ENCODE measurements at regions not wholly inside any gene's neighbourhood (a gene's known extent, or its start where the extent isn't known, plus 50 kb on each side); places are given as distances from the start of the nearest gene placed in this dataset.

- in situ Hi-C loops (cut with MboI): loop anchor here (10.0 kb wide), 2 partner anchors 263 to 383 kb away; no protein-coding TSS in a partner anchor
- no peak overlapping the region for H3K4me3 ChIP-seq
- DNase-seq (ENCODE audit: extremely low read depth in 1 of 4, low spot score in 3 of 4): peak; percentile 54 to 73 (median 63)
- TF ChIP-seq, protein P1, sequence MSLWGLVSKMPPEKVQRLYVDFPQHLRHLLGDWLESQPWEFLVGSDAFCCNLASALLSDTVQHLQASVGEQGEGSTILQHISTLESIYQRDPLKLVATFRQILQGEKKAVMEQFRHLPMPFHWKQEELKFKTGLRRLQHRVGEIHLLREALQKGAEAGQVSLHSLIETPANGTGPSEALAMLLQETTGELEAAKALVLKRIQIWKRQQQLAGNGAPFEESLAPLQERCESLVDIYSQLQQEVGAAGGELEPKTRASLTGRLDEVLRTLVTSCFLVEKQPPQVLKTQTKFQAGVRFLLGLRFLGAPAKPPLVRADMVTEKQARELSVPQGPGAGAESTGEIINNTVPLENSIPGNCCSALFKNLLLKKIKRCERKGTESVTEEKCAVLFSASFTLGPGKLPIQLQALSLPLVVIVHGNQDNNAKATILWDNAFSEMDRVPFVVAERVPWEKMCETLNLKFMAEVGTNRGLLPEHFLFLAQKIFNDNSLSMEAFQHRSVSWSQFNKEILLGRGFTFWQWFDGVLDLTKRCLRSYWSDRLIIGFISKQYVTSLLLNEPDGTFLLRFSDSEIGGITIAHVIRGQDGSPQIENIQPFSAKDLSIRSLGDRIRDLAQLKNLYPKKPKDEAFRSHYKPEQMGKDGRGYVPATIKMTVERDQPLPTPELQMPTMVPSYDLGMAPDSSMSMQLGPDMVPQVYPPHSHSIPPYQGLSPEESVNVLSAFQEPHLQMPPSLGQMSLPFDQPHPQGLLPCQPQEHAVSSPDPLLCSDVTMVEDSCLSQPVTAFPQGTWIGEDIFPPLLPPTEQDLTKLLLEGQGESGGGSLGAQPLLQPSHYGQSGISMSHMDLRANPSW (CRISPR knock-in tag; IDR thresholded peaks at IDR 0.05): no peak
- TF ChIP-seq, protein P2, sequence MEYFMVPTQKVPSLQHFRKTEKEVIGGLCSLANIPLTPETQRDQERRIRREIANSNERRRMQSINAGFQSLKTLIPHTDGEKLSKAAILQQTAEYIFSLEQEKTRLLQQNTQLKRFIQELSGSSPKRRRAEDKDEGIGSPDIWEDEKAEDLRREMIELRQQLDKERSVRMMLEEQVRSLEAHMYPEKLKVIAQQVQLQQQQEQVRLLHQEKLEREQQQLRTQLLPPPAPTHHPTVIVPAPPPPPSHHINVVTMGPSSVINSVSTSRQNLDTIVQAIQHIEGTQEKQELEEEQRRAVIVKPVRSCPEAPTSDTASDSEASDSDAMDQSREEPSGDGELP (CRISPR knock-in tag; IDR thresholded peaks at IDR 0.05; ENCODE audit: borderline replicate concordance): peak; percentile 73
- TF ChIP-seq, protein P3, sequence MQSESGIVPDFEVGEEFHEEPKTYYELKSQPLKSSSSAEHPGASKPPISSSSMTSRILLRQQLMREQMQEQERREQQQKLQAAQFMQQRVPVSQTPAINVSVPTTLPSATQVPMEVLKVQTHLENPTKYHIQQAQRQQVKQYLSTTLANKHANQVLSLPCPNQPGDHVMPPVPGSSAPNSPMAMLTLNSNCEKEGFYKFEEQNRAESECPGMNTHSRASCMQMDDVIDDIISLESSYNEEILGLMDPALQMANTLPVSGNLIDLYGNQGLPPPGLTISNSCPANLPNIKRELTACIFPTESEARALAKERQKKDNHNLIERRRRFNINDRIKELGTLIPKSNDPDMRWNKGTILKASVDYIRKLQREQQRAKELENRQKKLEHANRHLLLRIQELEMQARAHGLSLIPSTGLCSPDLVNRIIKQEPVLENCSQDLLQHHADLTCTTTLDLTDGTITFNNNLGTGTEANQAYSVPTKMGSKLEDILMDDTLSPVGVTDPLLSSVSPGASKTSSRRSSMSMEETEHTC (IDR thresholded peaks at IDR 0.05): 0 out of 2 replicates have a peak, but pooled peaks have one; percentile 22
- TF ChIP-seq FIP1L1 (IDR thresholded peaks at IDR 0.05; ENCODE audit: low read depth, low read length, poor library complexity, severe bottlenecking): no peak
- TF ChIP-seq REST (IDR thresholded peaks at IDR 0.05; ENCODE audit: borderline replicate concordance): peak; percentile 66; the same call in 1 of the 2 replicates
- TF ChIP-seq REST (CRISPR knock-in tag; IDR thresholded peaks at IDR 0.05; ENCODE audit: low read depth): no peak
- no peak for TF ChIP-seq ZNF444 (CRISPR knock-in tag; IDR thresholded peaks at IDR 0.05)
These were observed 234.0 kb downstream of the SPTSSA start for GRCh38 chr14:34227834-34228649.

More at GRCh38 chr14:34227834-34228649, 234.0 kb downstream of the SPTSSA start:
- Histone ChIP-seq H3K36me3 (ENCODE audit: control insufficient read depth, insufficient read depth, low read length) (no peaks in the 10 kb centered on the region), H3K27me3 (ENCODE audit: control insufficient read depth in 2 of 2, insufficient read depth in 2 of 2, low read length in 2 of 2) (no peaks in the 10 kb centered on the region; a peak in 1 of 5 replicates), H3K4me1 (replicated peaks in 1 of 2; ENCODE audit: control insufficient read depth in 2 of 2, insufficient read depth in 2 of 2, low read length in 2 of 2) (no peaks in the 10 kb centered on the region; a peak in 1 of 5 replicates), H3K27ac (ENCODE audit: extremely low read depth, low read depth, low read length) (no peak overlapping the region), H4K20me1 (replicated peaks; ENCODE audit: control insufficient read depth, insufficient read depth, low read length) (no peaks in the 10 kb centered on the region), H2AFZ (ENCODE audit: low read depth, low read length) (0 out of 2 replicates have a peak overlapping the region, but pooled peaks have one; percentile 25), H3K9me3 (replicated peaks; ENCODE audit: control insufficient read depth, insufficient read depth, low read depth, low read length) (no peaks in the 10 kb centered on the region), H3K79me2 (ENCODE audit: control insufficient read depth, insufficient read depth, low read length) (no peaks in the 10 kb centered on the region), H3K4me2 (ENCODE audit: insufficient read depth, low read length) (no peak overlapping the region), H3K9me1 (ENCODE audit: control insufficient read depth, insufficient read depth, low read length) (no peaks in the 10 kb centered on the region), H3K9ac (ENCODE audit: insufficient read depth in 1 of 2, low read depth in 2 of 2, low read length in 2 of 2) (no peak overlapping the region)
- WGBS (ENCODE audit: insufficient coverage, low coverage, missing lambda C conversion rate): 29% methylated on average over 16 of the region's 22 CpGs
- ATAC-seq: peak; percentile 99
- intact Hi-C loops (cut with micrococcal nuclease): loop anchor here (5.0 kb wide), 3 partner anchors 86 to 391 kb away; no protein-coding TSS in a partner anchor
- FAIRE-seq: peak; percentile 89
- ChIA-PET POLR2A (interaction anchor here (0.8 to 1.7 kb wide), 2 partner anchors 10 to 13 kb away, joined by 3 to 6 read pairs; no protein-coding TSS in a partner anchor), CTCF (ENCODE audit: low intra/inter-chr PET ratio) (no interaction called here)
- BruUV-seq (replicated peaks): no TSS peak

Data from K562 (cell line).